HepG2 (cell line): ENCODE measurements at regions not wholly inside any gene's neighbourhood (a gene's known extent, or its start where the extent isn't known, plus 50 kb on each side); places are given as distances from the start of the nearest gene placed in this dataset.

Source experiments
- ATAC-seq: fragments of 200-7000 bp; cut with Tn5 transposase; 3 replicates; pipeline ENCODE4 v1.9.1; 2020; ENCODE audit warnings: mild to moderate bottlenecking, moderate library complexity
- BruUV-seq: library from RNA; stranded (reverse); fragments of 400-500 nt; replicated peaks from 2 replicates; lab custom pipeline; 2021; lab: Mats Ljungman, UMichigan
- CTCF ChIA-PET: fragments of 300-600 bp; formaldehyde crosslinking; extraction: SDS; loops from one replicate; lab custom pipeline; 2021; ENCODE audit warnings: low total read pairs, inconsistent platforms, low intra/inter-chr PET ratio; lab: Yijun Ruan, JAX
- POLR2A ChIA-PET: fragments of 350-600 bp; sonication (Branson Sonifier 250); formaldehyde crosslinking; loops from one replicate; lab custom pipeline; 2020; ENCODE audit warnings: antibody characterized with exemption, inconsistent platforms; lab: Yijun Ruan, JAX
- DNase-seq: peaks from one replicate; pipeline ENCODE4 v3.0.0-alpha.2; 2015; ENCODE audit warnings: low spot score
- FAIRE-seq: peaks from 3 replicates; lab custom pipeline; 2011; peaks lifted over from hg19 to GRCh38; lab: Jason Lieb, UNC
- H2AFZ ChIP-seq: one replicate; pipeline ENCODE4 v1.6.1; 2011; ENCODE audit warnings: low read length, inconsistent platforms
- H3K27ac ChIP-seq: fragments of 300-600 bp; 3 replicates; pipeline ENCODE4 v1.8.0; 2011; ENCODE audit warnings: mixed run types, mild to moderate bottlenecking, mixed read lengths, low read length, inconsistent platforms; ENCODE audit not compliant: insufficient read depth; ENCODE audit errors: extremely low read length
- H3K27me3 ChIP-seq, 2 experiments: fragments of 200-600 bp in 1 of 2; 2 replicates in 1 of 2; 3 replicates in 1 of 2; pipeline versions ENCODE4 v1.6.0 to v1.8.0; 2011; ENCODE audit warnings: low read length in 2 of 2, mild to moderate bottlenecking in 2 of 2, moderate library complexity in 2 of 2, inconsistent platforms in 1 of 2; ENCODE audit not compliant: insufficient read depth in 2 of 2, control insufficient read depth in 1 of 2
- H3K36me3 ChIP-seq, 2 experiments: fragments of 200-600 bp in 1 of 2; replicated peaks in 1 of 2; 2 replicates in 1 of 2; 3 replicates in 1 of 2; pipeline versions ENCODE4 v1.5.1 to v1.8.0; 2011; ENCODE audit warnings: low read length in 2 of 2, inconsistent platforms in 1 of 2; ENCODE audit not compliant: insufficient read depth in 2 of 2, control insufficient read depth in 1 of 2
- H3K4me1 ChIP-seq: 2 replicates; pipeline ENCODE4 v1.5.1; 2012; ENCODE audit warnings: low read length, inconsistent platforms; ENCODE audit not compliant: insufficient read depth
- H3K4me2 ChIP-seq: 2 replicates; pipeline ENCODE4 v1.6.0; 2011; ENCODE audit warnings: low read depth, low read length, inconsistent platforms
- H3K4me3 ChIP-seq, 3 experiments: fragments of 200-600 bp in 1 of 3; sonication (generic), shearing (Covaris generic) in 1 of 3; replicated peaks in 1 of 3; 2 replicates each; pipeline ENCODE4 v1.5.1; 2011 to 2016; ENCODE audit warnings: low read length in 3 of 3, inconsistent platforms in 2 of 3, low read depth in 2 of 3, mild to moderate bottlenecking in 2 of 3, control low read depth in 1 of 3, mixed read lengths in 1 of 3; ENCODE audit not compliant: insufficient read depth in 1 of 3
- H3K79me2 ChIP-seq: one replicate; pipeline ENCODE4 v1.6.1; 2011; ENCODE audit warnings: low read length, inconsistent platforms; ENCODE audit not compliant: insufficient read depth
- H3K9ac ChIP-seq: 2 replicates; pipeline ENCODE4 v1.6.0; 2011; ENCODE audit warnings: mild to moderate bottlenecking, low read depth, low read length, inconsistent platforms; ENCODE audit not compliant: insufficient read depth
- H3K9me3 ChIP-seq: 2 replicates; pipeline ENCODE4 v1.5.1; 2012; ENCODE audit warnings: mild to moderate bottlenecking, low read length
- H4K20me1 ChIP-seq: 2 replicates; pipeline ENCODE4 v1.6.0; 2011; ENCODE audit warnings: inconsistent platforms, mild to moderate bottlenecking, low read length, moderate library complexity; ENCODE audit not compliant: insufficient read depth
- CCAR2 ChIP-seq: fragments of 200-400 bp; formaldehyde crosslinking; optimal IDR thresholded peaks from 2 replicates; pipeline ENCODE3; 2018; ENCODE audit warnings: low read depth, mild to moderate bottlenecking, low read length, moderate library complexity
- EEA1 ChIP-seq: sonication (generic); formaldehyde crosslinking; IDR thresholded peaks from 2 replicates; pipeline ENCODE4 v1.5.1; 2020; ENCODE audit warnings: mild to moderate bottlenecking, missing genetic modification reagents, borderline replicate concordance
- GATA4 ChIP-seq: sonication (generic); IDR thresholded peaks from 2 replicates; pipeline ENCODE4 v1.6.1; 2016; ENCODE audit warnings: antibody characterized with exemption, low read depth, borderline replicate concordance
- IKZF4 ChIP-seq: sonication (generic); formaldehyde crosslinking; IDR thresholded peaks from 2 replicates; pipeline ENCODE4 v1.5.1; 2020; ENCODE audit warnings: borderline replicate concordance, mild to moderate bottlenecking, low read depth, missing genetic modification reagents; ENCODE audit errors: not compliant biosample characterization
- LCORL ChIP-seq, 2 experiments: fragments of 450-650 bp in 1 of 2; sonication (generic) in 1 of 2; formaldehyde crosslinking in 1 of 2; IDR thresholded peaks; 2 replicates each; pipeline versions ENCODE4 v1.5.0 to v1.6.1; 2017 to 2020; ENCODE audit warnings: antibody characterized with exemption in 1 of 2, missing genetic modification reagents in 1 of 2
- PAWR ChIP-seq: sonication (generic); formaldehyde crosslinking; IDR thresholded peaks from 2 replicates; pipeline ENCODE4 v1.4.0; 2020; ENCODE audit warnings: missing genetic modification reagents, mild to moderate bottlenecking, borderline replicate concordance
- RELA ChIP-seq: sonication (generic); formaldehyde crosslinking; IDR thresholded peaks from 2 replicates; pipeline ENCODE4 v1.4.0; 2020; ENCODE audit warnings: missing genetic modification reagents
- ZBTB2 ChIP-seq: sonication (generic); formaldehyde crosslinking; IDR thresholded peaks from 2 replicates; pipeline ENCODE4 v1.8.0; 2022; ENCODE audit warnings: low read depth, missing genetic modification reagents
- ZZZ3 ChIP-seq: sonication (generic); formaldehyde crosslinking; IDR thresholded peaks from 2 replicates; pipeline ENCODE4 v1.4.0; 2020; ENCODE audit warnings: missing genetic modification reagents, mild to moderate bottlenecking, borderline replicate concordance
- WGBS: methylation state at CpG from one replicate; pipeline ENCODE4 v1.1.6; 2017; ENCODE audit warnings: low lambda C conversion rate; 5-methylcytosine and 5-hydroxymethylcytosine counted together
- in situ Hi-C: cut with HindIII; loops from 2 replicates; pipeline ENCODE4 v1.10.0; 2017; ENCODE audit warnings: low pct_unique_long_range_greater_than_20kb; ENCODE audit not compliant: extremely low pct_ligation_motif_present
- intact Hi-C: fragments of 100-400 bp; cut with micrococcal nuclease; formaldehyde crosslinking; loops from one replicate; pipeline ENCODE4 v1.10.0; 2022; ENCODE audit not compliant: unreplicated experiment
- TF ChIP-seq, protein P1 (sequence below): sonication (generic); formaldehyde crosslinking; IDR thresholded peaks from 2 replicates; pipeline ENCODE4 v1.5.0; 2020; ENCODE audit warnings: missing genetic modification reagents

- 1% methylated on average over 3 of the region's 3 CpGs for whole genome bisulfite sequencing
- no peaks in the 10 kb centered on the region for H3K4me1 ChIP-seq
- no TSS peak for BruUV-seq
- H4K20me1 ChIP-seq = no peaks in the 10 kb centered on the region
- no peak overlapping the region for H3K27ac ChIP-seq
- no peak overlapping the region for H3K4me2 ChIP-seq
- H3K79me2 ChIP-seq = no peaks in the 10 kb centered on the region
- no peak overlapping the region for H3K9ac ChIP-seq
- FAIRE-seq = no peak
- H3K4me3 ChIP-seq = no peak overlapping the region
- intact Hi-C loops = no loop called here
- no peak for DNase-seq
- H3K36me3 ChIP-seq = no peaks in the 10 kb centered on the region
- H2AFZ ChIP-seq = no peak overlapping the region
- no peak for ATAC-seq
- no peaks in the 10 kb centered on the region for H3K9me3 ChIP-seq
- no peaks in the 10 kb centered on the region for H3K27me3 ChIP-seq
- in situ Hi-C loops = no loop called here
- TF ChIP-seq CCAR2 = no peak
- TF ChIP-seq PAWR (CRISPR knock-in tag) = no peak
- no peak for TF ChIP-seq RELA (CRISPR knock-in tag)
- no peak for TF ChIP-seq EEA1 (CRISPR knock-in tag)
- TF ChIP-seq, protein P1, sequence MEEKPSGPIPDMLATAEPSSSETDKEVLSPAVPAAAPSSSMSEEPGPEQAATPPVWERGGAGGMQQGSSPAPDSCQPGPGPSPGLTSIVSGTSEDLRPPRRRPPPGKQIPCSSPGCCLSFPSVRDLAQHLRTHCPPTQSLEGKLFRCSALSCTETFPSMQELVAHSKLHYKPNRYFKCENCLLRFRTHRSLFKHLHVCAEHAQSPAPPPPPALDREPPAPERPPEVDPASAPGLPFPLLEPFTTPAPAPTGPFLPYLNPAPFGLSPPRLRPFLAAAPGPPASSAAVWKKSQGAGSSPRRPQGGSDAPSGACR (CRISPR knock-in tag) = no peak
- TF ChIP-seq ZZZ3 (CRISPR knock-in tag) = no peak
- no peak for TF ChIP-seq GATA4
- no peak for TF ChIP-seq ZBTB2 (CRISPR knock-in tag)
- no peak for TF ChIP-seq LCORL (IDR thresholded peaks at IDR 0.05)
- TF ChIP-seq LCORL (CRISPR knock-in tag; IDR thresholded peaks at IDR 0.05) = no peak
- no peak for TF ChIP-seq IKZF4 (CRISPR knock-in tag)
- ChIA-PET POLR2A (no interaction called here), CTCF (no interaction called here)
These were observed 324.0 kb upstream of the POT1 start for GRCh38 chr7:125253452-125254190.
